GM18520 (cell line): ENCODE measurements at regions not wholly inside any gene's neighbourhood (a gene's known extent, or its start where the extent isn't known, plus 50 kb on each side); places are given as distances from the start of the nearest gene placed in this dataset.
"Not testable (repeated sequence)": the region's sequence is repeated elsewhere in the genome, so short reads cannot be mapped to it uniquely, and the experiment has no call there.

Source experiments
- ATAC-seq: cut with Tn5 transposase; IDR thresholded peaks from one replicate; pipeline ENCODE4 v1.9.1; 2021; ENCODE audit not compliant: unreplicated experiment

DNA sequence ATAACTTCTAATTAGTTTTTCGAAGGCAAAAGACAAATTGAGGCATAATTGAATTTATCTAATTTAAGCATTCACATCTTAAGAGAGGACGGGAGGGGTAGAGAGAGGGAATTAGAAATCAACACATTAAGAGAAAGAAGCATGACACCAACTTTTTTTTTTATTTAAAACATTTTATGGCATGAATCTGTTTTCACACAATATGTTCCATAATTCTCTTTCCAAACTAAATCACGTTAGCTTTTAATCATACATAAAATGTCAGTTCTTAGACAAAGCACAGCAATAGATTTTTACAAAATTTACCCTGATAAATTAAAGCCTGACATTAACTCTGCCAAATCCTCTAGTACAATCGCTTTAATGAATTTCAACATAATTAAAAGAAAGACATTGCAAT lies 600.8 kb upstream of the ROBO1 start:
- ATAC-seq, result no peak

GRCh38 chr3:80366808-80367548 lies 599.2 kb upstream of the ROBO1 start:
- ATAC-seq, result no peak

DNA sequence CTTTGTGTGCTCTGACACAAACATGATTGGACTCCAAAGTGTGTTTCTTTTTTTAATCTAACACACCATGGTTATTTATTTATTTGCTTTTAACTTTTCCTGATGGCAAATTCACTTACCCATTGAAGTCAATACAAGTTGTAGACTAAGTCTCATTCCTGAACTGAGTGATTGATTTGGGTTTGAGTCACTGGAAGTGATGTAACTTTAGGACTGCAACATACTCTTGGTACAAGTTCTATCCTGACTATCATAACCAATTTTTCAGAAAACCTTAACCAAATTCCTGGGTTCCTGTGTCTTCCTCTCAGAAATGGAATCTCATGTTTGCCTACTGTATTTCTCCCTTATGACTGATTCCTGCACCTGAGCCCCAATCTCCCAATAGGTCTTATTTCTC lies 590.0 kb upstream of the ROBO1 start:
- ATAC-seq, result no peak

DNA sequence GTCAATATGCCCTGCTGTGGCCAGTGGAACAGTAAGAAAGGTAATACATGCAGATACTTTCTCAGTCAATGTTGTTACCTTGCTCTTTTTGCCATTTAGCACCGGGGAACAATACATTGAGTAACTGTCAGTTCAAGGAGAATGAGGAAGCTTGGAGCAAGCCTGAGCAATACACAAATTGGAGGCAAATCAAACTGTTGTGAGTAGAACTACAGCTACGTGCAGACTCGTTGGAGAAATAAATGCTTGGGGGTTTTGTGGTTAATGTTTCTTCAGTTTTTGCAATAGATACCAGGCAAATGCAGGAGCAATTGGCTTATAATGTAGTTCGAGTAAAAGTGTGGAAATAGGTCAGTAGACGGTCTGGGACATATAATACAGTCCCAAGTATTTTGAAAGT lies 587.3 kb upstream of the ROBO1 start:
- ATAC-seq, result no peak

DNA sequence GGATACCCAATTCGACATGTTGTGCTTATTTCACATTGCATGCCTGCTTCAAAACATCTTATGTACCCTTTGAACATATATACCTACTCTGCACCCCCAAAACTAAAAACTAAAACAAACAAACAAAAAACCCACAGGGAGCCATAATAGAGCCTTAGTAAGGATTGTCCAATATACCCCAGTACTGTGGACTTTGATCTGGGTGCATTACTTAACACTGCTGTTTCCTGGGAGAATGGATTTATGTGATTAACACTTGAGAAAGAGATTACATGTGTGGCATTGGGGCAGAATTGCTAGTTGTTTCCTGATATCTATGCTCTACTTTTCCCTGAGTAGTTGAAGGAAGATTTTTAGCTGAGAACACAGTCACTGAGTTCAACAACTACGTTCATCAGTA lies 583.4 kb upstream of the ROBO1 start:
- ATAC-seq, result no peak

GRCh38 chr3:80350771-80351170 lies 583.0 kb upstream of the ROBO1 start:
- ATAC-seq, result no peak

- ATAC-seq, result no peak
Measured at GRCh38 chr3:80338366-80338765, 570.6 kb upstream of the ROBO1 start.

DNA sequence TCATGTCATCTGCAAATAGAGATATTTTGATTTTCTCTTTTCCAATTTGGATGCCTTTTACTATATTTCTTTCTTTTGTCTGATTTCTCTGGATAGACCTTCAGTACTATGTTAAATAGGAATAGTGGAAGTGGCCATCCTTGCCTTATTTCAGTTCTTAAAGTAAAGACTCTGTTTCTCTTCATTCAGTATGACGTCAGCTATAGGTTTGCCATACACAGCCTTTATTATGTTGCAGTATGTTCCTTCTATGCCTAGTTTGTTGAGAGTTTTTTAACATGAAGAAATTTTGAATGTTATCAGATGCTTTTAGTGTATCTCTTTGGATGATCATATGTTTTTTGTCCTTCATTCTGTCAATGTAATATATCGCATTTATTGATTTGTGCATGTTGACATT lies 566.7 kb upstream of the ROBO1 start:
- no peak for ATAC-seq

DNA sequence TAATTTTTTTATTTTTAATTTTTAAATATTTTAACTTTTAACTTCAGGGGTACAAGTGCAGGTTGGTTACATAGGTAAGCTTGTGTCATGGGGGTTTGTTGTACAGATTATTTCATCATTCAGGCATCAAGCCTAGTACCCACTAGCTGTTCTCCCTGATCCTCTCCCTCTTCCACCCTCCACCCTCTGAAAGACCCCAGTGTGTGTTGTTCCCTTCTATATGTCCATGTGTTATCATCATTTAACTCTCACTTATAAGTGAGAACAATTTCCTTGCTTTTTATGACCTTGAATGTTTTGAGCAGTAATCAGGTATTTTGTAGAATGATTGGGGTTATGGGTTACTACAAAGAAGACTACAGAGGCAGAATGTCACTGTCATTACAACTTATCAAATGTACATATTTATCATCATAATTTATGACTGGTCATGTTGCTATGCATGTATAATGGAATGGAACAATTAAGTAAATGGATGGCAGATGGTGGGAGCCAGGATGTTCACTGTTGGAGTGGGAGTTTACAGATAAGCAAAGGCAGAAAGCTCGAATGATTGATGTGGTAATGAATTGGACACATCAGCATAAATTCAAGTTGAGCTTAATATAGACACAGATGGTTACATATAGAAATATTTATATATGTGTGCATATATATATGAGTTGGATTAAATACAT lies 563.8 kb upstream of the ROBO1 start:
- no peak for ATAC-seq

DNA sequence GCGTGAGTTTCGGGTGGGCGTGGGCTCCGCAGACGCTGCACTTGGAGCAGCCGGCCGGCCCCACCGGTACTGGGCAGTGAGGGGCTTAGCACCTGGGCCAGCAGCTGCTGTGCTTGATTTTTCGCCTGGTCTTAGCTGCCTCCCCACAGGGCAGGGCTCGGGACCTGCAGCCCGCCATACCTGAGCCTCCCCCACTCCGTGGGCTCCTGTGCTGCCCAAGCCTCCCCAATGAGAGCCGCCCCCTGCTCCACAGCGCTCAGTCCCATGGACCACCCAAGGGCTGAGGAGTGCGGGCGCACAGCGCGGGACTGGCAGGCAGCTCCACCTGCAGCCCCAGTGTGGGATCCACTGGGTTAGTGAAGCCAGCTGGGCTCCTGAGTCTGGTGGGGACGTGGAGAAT lies 546.7 kb upstream of the ROBO1 start:
- ATAC-seq, result not testable (repeated sequence)

GRCh38 chr3:80308637-80309036 lies 540.8 kb upstream of the ROBO1 start:
- no peak for ATAC-seq

- ATAC-seq, result no peak
Measured at GRCh38 chr3:80307844-80308243, 540.0 kb upstream of the ROBO1 start.

DNA sequence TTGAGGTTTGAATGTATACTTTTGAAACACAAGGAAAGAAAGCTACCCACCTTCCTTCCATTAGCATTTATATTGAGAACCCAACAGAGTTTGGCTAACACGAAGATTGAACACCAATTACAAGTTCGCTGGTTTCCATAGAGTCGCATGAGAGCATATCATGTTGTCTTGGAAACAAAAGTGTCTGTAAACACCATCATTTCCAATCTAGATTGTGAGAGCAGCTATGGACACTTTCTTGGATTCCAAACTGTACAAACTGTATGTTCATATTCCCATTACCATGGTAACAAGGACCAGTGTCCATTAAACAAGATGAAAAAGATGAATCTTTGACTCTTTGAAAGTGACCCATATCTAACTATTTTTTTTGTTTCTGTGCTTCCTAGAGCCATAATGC lies 529.9 kb upstream of the ROBO1 start:
- ATAC-seq, result no peak

- no peak for ATAC-seq
Measured at GRCh38 chr3:80285388-80285787, 517.6 kb upstream of the ROBO1 start.

GRCh38 chr3:80283783-80284182 lies 516.0 kb upstream of the ROBO1 start:
- ATAC-seq, result no peak

DNA sequence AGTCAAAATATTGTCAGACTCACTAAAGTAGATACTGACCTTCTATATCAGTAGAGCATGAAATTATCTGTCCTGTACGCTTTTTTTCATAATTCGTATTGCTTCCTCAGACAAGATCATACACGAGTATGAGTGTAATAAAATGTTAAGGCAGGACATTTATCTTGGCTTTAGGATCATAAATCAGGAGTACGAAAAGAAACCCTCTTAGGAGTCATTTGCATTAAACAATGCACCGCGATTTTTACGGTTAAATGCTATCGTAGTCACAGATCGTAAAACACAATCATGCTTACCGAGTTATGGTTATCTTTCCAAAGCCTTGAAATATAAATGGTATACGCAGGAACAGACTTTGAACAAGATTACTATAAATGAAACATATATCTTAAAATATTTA lies 510.3 kb upstream of the ROBO1 start:
- no peak for ATAC-seq

GRCh38 chr3:80275120-80275519 lies 507.3 kb upstream of the ROBO1 start:
- ATAC-seq, result no peak

- no peak for ATAC-seq
Measured at GRCh38 chr3:80263260-80263659, 495.5 kb upstream of the ROBO1 start.

- ATAC-seq, result no peak
Measured at GRCh38 chr3:80261082-80261481, 493.3 kb upstream of the ROBO1 start.

DNA sequence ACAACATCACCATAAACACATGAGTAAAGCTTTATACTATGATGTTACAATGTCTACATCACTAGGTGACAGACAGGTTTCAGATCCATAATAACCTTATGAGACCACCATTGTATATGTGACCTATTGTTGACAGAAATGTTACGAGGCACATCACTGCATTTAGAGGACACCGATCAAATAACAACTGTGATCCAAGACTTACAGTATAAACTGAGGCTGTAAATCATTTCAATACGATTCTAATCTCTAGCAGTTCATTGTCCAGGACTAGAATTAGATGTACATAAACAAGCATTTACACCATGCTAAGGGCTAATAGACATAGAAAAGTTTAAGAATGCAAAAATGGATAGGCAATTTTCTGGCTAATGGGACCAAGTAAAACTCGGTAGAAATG lies 491.9 kb upstream of the ROBO1 start:
- ATAC-seq, result no peak

GRCh38 chr3:80252113-80252512 lies 484.3 kb upstream of the ROBO1 start:
- ATAC-seq, result no peak

- no peak for ATAC-seq
Measured at GRCh38 chr3:80247766-80248165, 480.0 kb upstream of the ROBO1 start.

DNA sequence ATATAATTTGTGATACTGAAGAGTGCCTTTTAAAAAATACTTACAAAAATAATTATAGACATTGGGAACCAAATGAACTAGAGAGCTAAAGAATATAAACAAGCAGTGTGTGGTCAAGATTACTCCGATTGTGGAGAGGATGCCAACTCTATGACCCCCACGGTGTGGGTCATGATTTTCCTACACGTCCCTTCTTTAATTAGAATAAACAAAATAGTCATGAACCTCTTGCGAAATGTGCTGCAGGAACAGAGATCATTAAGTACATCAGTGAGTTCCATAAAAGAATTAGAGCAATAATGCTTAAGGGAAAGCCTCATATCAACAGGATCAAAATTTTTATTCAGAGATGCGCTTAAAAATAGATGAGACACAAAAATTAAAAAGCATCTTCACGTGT lies 476.6 kb upstream of the ROBO1 start:
- ATAC-seq, result no peak
